ENCODE measurements at regions not wholly inside any gene's neighbourhood (a gene's known extent, or its start where the extent isn't known, plus 50 kb on each side); places are given as distances from the start of the nearest gene placed in this dataset.

- no peak overlapping the region for H3K4me3 ChIP-seq (ENCODE audit: extremely low read depth, insufficient read depth, low read length, poor library complexity, severe bottlenecking)
- 83 to 87% methylated on average over 3 of the region's 3 CpGs for WGBS, 2 experiments (ENCODE audit: insufficient coverage in 2 of 2)
- H3K36me3 ChIP-seq (ENCODE audit: control insufficient read depth, insufficient read depth, low read length) = no peaks in the 10 kb centered on the region
- H3K9me3 ChIP-seq (ENCODE audit: control insufficient read depth, low read length) = peaks cover 10% of the 10 kb centered on the region
- H3K27ac ChIP-seq (ENCODE audit: low read depth, low read length, severe bottlenecking) = no peak overlapping the region
- H3K4me1 ChIP-seq (ENCODE audit: control insufficient read depth, insufficient read depth, low read length, poor library complexity, severe bottlenecking) = no peaks in the 10 kb centered on the region
Measured at GRCh38 chr17:74083321-74083720, 120.2 kb upstream of the RPL38 start.

- Histone ChIP-seq H3K9me3 (ENCODE audit: control insufficient read depth, low read length) (peaks cover 11% of the 10 kb centered on the region), H3K4me1 (ENCODE audit: control insufficient read depth, insufficient read depth, low read length, poor library complexity, severe bottlenecking) (no peaks in the 10 kb centered on the region), H3K27ac (ENCODE audit: low read depth, low read length, severe bottlenecking) (no peak overlapping the region), H3K4me3 (ENCODE audit: extremely low read depth, insufficient read depth, low read length, poor library complexity, severe bottlenecking) (no peak overlapping the region), H3K36me3 (ENCODE audit: control insufficient read depth, insufficient read depth, low read length) (no peaks in the 10 kb centered on the region)
- 76 to 89% methylated on average over 2 to 3 of the region's 3 CpGs for WGBS, 2 experiments (ENCODE audit: insufficient coverage in 2 of 2)
Measured at GRCh38 chr17:74085434-74085833, 118.0 kb upstream of the RPL38 start.

- H3K36me3 ChIP-seq (ENCODE audit: control insufficient read depth, insufficient read depth, low read length) = no peaks in the 10 kb centered on the region
- peaks cover 18% of the 10 kb centered on the region for H3K9me3 ChIP-seq (ENCODE audit: control insufficient read depth, low read length)
- H3K27ac ChIP-seq (ENCODE audit: low read depth, low read length, severe bottlenecking) = no peak overlapping the region
- no peaks in the 10 kb centered on the region for H3K4me1 ChIP-seq (ENCODE audit: control insufficient read depth, insufficient read depth, low read length, poor library complexity, severe bottlenecking)
- WGBS, 2 experiments (ENCODE audit: insufficient coverage in 2 of 2) = 91% methylated on average over 3 to 7 of the region's 9 CpGs
- H3K4me3 ChIP-seq (ENCODE audit: extremely low read depth, insufficient read depth, low read length, poor library complexity, severe bottlenecking) = no peak overlapping the region
Measured at GRCh38 chr17:74087002-74087585, 116.4 kb upstream of the RPL38 start.

GRCh38 chr17:74088285-74088933, 115.1 kb upstream of the RPL38 start:
- Histone ChIP-seq H3K27ac (ENCODE audit: low read depth, low read length, severe bottlenecking) (no peak overlapping the region), H3K9me3 (ENCODE audit: control insufficient read depth, low read length) (peaks cover 25% of the 10 kb centered on the region), H3K4me3 (ENCODE audit: extremely low read depth, insufficient read depth, low read length, poor library complexity, severe bottlenecking) (no peak overlapping the region), H3K4me1 (ENCODE audit: control insufficient read depth, insufficient read depth, low read length, poor library complexity, severe bottlenecking) (no peaks in the 10 kb centered on the region), H3K36me3 (ENCODE audit: control insufficient read depth, insufficient read depth, low read length) (no peaks in the 10 kb centered on the region)
- WGBS, 2 experiments (ENCODE audit: insufficient coverage in 2 of 2) = 88 to 89% methylated on average over 5 of the region's 6 CpGs

GRCh38 chr17:74088934-74089329, 114.5 kb upstream of the RPL38 start:
- Histone ChIP-seq H3K9me3 (ENCODE audit: control insufficient read depth, low read length) (peaks cover 25% of the 10 kb centered on the region), H3K4me1 (ENCODE audit: control insufficient read depth, insufficient read depth, low read length, poor library complexity, severe bottlenecking) (no peaks in the 10 kb centered on the region), H3K4me3 (ENCODE audit: extremely low read depth, insufficient read depth, low read length, poor library complexity, severe bottlenecking) (no peak overlapping the region), H3K27ac (ENCODE audit: low read depth, low read length, severe bottlenecking) (no peak overlapping the region), H3K36me3 (ENCODE audit: control insufficient read depth, insufficient read depth, low read length) (no peaks in the 10 kb centered on the region)
- WGBS, 2 experiments (ENCODE audit: insufficient coverage in 2 of 2) = 76 to 83% methylated on average over 3 to 4 of the region's 5 CpGs

- peaks cover 25% of the 10 kb centered on the region for H3K9me3 ChIP-seq (ENCODE audit: control insufficient read depth, low read length)
Measured at GRCh38 chr17:74089380-74089779, 114.1 kb upstream of the RPL38 start.

GRCh38 chr17:74089869-74090464, 113.5 kb upstream of the RPL38 start:
- no peaks in the 10 kb centered on the region for H3K36me3 ChIP-seq (ENCODE audit: control insufficient read depth, insufficient read depth, low read length)
- no peaks in the 10 kb centered on the region for H3K4me1 ChIP-seq (ENCODE audit: control insufficient read depth, insufficient read depth, low read length, poor library complexity, severe bottlenecking)
- no peak overlapping the region for H3K4me3 ChIP-seq (ENCODE audit: extremely low read depth, insufficient read depth, low read length, poor library complexity, severe bottlenecking)
- H3K27ac ChIP-seq (ENCODE audit: low read depth, low read length, severe bottlenecking) = no peak overlapping the region
- WGBS, 2 experiments (ENCODE audit: insufficient coverage in 2 of 2) = 40% methylated on average over 4 of the region's 4 CpGs
- H3K9me3 ChIP-seq (ENCODE audit: control insufficient read depth, low read length) = peaks cover 22% of the 10 kb centered on the region

More at GRCh38 chr17:74089380-74089779, 114.1 kb upstream of the RPL38 start:
- 72 to 96% methylated on average over 2 of the region's 3 CpGs for WGBS, 2 experiments (ENCODE audit: insufficient coverage in 2 of 2)
- H3K36me3 ChIP-seq (ENCODE audit: control insufficient read depth, insufficient read depth, low read length) = no peaks in the 10 kb centered on the region
- H3K27ac ChIP-seq (ENCODE audit: low read depth, low read length, severe bottlenecking) = no peak overlapping the region
- no peak overlapping the region for H3K4me3 ChIP-seq (ENCODE audit: extremely low read depth, insufficient read depth, low read length, poor library complexity, severe bottlenecking)
- H3K4me1 ChIP-seq (ENCODE audit: control insufficient read depth, insufficient read depth, low read length, poor library complexity, severe bottlenecking) = no peaks in the 10 kb centered on the region

GRCh38 chr17:74094651-74095050, 108.8 kb upstream of the RPL38 start:
- peaks cover 5% of the 10 kb centered on the region for H3K4me1 ChIP-seq (ENCODE audit: control insufficient read depth, insufficient read depth, low read length, poor library complexity, severe bottlenecking)
- no peaks in the 10 kb centered on the region for H3K36me3 ChIP-seq (ENCODE audit: control insufficient read depth, insufficient read depth, low read length)
- no peak overlapping the region for H3K4me3 ChIP-seq (ENCODE audit: extremely low read depth, insufficient read depth, low read length, poor library complexity, severe bottlenecking)

GRCh38 chr17:74096456-74096855, 107.0 kb upstream of the RPL38 start:
- 84 to 86% methylated on average over 4 to 5 of the region's 5 CpGs for WGBS, 2 experiments (ENCODE audit: insufficient coverage in 2 of 2)
- H3K36me3 ChIP-seq (ENCODE audit: control insufficient read depth, insufficient read depth, low read length) = no peaks in the 10 kb centered on the region
- no peak overlapping the region for H3K27ac ChIP-seq (ENCODE audit: low read depth, low read length, severe bottlenecking)
- no peak overlapping the region for H3K4me3 ChIP-seq (ENCODE audit: extremely low read depth, insufficient read depth, low read length, poor library complexity, severe bottlenecking)
- H3K9me3 ChIP-seq (ENCODE audit: control insufficient read depth, low read length) = peaks cover 11% of the 10 kb centered on the region
- H3K4me1 ChIP-seq (ENCODE audit: control insufficient read depth, insufficient read depth, low read length, poor library complexity, severe bottlenecking) = peaks cover 5% of the 10 kb centered on the region

More at GRCh38 chr17:74094651-74095050, 108.8 kb upstream of the RPL38 start:
- H3K27ac ChIP-seq (ENCODE audit: low read depth, low read length, severe bottlenecking) = no peak overlapping the region
- H3K9me3 ChIP-seq (ENCODE audit: control insufficient read depth, low read length) = peaks cover 15% of the 10 kb centered on the region

- Histone ChIP-seq H3K36me3 (ENCODE audit: control insufficient read depth, insufficient read depth, low read length) (no peaks in the 10 kb centered on the region), H3K4me3 (ENCODE audit: extremely low read depth, insufficient read depth, low read length, poor library complexity, severe bottlenecking) (no peak overlapping the region), H3K9me3 (ENCODE audit: control insufficient read depth, low read length) (peaks cover 5% of the 10 kb centered on the region), H3K27ac (ENCODE audit: low read depth, low read length, severe bottlenecking) (no peak overlapping the region), H3K4me1 (ENCODE audit: control insufficient read depth, insufficient read depth, low read length, poor library complexity, severe bottlenecking) (peaks cover 5% of the 10 kb centered on the region)
- WGBS, 2 experiments (ENCODE audit: insufficient coverage in 2 of 2) = 87 to 89% methylated on average over 8 to 13 of the region's 14 CpGs
Measured at GRCh38 chr17:74097450-74098135, 105.9 kb upstream of the RPL38 start.

Data from mesodermal cell (in vitro differentiated cells).